ENCODE measurements at regions not wholly inside any gene's neighbourhood (a gene's known extent, or its start where the extent isn't known, plus 50 kb on each side); places are given as distances from the start of the nearest gene placed in this dataset.
"Not testable (repeated sequence)": the region's sequence is repeated elsewhere in the genome, so short reads cannot be mapped to it uniquely, and the experiment has no call there.

- no peak for DNase-seq
Measured at GRCh38 chr9:80503671-80504281, 932.0 kb downstream of the TLE4 start.

DNA sequence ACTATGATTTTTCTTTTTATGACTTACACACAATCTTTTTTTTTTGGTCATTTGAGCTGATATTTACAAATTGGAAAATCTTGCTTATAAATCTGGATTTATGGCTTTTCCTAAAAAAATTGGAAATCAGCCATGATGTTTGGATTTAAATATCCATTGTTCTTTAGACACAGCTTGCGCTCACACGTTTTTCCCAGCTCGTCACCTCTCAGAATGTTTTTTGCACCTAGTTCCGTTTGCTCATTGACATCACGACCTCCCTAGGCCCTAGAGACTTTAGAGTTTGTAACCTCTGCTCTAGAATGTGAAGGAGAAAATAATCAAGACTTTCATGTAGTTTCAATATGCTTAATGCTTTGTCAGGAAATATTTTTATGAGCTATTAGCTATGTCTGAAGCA lies 930.5 kb downstream of the TLE4 start:
- DNase-seq, result no peak

DNA sequence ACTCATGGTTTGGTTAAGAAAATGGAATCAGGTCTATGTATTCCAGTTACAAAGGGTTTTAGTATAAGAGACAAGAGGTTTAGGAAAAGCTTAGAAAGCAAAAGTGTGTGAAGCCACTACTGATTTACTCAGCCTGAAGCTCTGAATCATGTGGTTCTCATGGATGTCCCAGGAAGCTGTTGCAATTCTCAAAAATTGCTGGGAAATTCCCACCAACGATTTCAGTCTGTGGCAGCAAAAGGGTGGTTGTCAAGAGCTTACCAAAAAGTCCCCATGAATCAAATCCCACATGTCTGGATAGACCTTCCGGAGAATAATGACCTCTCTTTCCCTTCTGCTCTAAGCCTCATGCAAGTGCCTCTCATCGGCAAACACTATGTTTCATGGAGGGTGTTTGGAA lies 929.9 kb downstream of the TLE4 start:
- no peak for DNase-seq

- DNase-seq, result no peak
Measured at GRCh38 chr9:80500300-80500699, 928.5 kb downstream of the TLE4 start.

GRCh38 chr9:80498001-80498555 lies 926.3 kb downstream of the TLE4 start:
- no peak for DNase-seq

- DNase-seq, result no peak
Measured at GRCh38 chr9:80496901-80497556, 925.3 kb downstream of the TLE4 start.

DNA sequence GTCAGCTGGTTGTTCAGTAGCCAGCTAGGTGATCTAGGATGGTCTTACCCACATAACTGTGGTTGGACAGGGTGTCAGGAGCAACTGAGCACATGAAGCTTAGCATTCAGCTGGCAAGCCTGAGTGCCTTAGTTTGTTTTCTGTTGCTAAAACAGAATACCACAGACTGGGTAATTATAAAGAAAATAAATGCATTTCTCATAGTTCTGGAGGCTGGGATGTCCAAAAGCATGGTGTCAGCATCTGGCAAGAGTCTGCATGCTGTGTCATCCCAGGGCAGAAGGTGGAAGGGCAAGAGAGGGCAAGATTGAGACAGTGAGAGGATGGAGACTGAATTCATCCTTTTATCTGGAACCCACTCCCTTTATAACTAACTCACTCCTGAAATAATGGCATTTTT lies 921.5 kb downstream of the TLE4 start:
- DNase-seq, result no peak

- DNase-seq, result no peak
Measured at GRCh38 chr9:80492221-80492620, 920.5 kb downstream of the TLE4 start.

DNA sequence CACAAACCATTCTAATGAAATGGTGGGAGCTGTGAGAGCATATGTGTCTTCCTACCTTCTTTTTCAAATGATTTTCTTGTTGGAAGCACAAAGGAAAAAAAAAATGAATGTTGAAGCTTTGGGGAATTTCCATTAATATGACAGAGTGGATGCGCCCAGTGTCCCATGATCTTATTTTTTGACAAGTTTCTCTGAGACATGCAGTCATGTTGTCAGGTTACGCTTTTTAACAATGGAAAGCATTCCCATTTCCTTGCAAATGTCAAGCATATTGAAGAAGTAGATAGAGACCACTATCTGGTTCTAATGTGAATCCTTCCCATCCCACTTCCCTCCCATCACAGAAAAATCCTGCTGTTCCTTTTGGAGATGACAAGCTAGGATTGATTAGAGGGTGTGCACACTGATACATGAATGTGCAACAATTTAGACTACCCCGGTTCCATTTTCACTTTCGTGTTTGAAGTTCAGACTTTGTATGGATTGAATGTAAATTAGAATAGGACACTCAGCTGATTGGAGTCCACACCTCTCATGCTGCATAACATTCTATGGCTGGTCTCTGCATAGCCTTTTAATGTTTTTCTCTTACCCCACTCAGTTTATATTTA lies 919.4 kb downstream of the TLE4 start:
- DNase-seq, result no peak

- DNase-seq, result no peak
Measured at GRCh38 chr9:80489329-80489728, 917.6 kb downstream of the TLE4 start.

GRCh38 chr9:80485420-80486250 lies 913.9 kb downstream of the TLE4 start:
- DNase-seq, result no peak

GRCh38 chr9:80482251-80482650 lies 910.5 kb downstream of the TLE4 start:
- DNase-seq, result not testable (repeated sequence)

- no peak for DNase-seq
Measured at GRCh38 chr9:80467632-80468031, 895.9 kb downstream of the TLE4 start.

GRCh38 chr9:80465556-80465955 lies 893.8 kb downstream of the TLE4 start:
- DNase-seq, result no peak

- DNase-seq, result no peak
Measured at GRCh38 chr9:80449513-80449912, 877.7 kb downstream of the TLE4 start.

DNA sequence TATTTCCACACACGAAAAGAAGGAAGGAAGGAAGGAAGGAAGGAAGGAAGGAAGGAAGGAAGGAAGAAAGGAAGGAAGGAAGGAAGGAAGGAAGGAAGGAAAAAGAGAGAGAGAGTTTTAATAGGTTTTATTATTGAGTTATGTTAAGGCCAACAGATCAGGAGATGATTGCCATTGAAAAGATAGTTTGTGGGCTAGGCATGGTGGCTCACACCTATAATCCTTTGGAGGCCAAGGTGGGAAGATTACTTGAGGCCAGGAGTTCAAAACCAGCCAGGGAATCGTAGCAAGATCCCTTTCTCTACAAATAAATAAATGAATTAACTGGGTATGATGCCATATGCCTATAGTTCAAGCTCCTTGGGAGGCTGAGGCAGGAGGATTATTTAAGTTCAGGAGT lies 877.2 kb downstream of the TLE4 start:
- no peak for DNase-seq

DNA sequence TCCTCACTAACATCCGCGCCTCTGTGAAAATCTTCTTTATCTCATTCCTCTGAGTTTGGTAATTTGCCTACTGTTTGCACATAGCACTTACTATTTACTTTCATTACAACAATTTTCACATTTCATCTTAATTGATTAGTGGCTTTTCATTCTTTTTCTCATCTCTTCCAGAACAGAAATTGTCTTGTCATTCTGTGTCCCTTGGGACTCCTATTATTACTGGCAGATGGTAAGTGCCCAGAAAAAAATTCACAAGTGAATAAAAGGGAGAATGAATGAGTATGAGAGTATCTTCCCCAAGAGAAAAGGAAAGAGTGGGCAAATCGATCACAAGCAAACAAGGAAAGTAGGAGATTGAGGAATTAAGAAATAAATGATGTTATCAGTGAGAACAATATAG lies 876.1 kb downstream of the TLE4 start:
- no peak for DNase-seq

DNA sequence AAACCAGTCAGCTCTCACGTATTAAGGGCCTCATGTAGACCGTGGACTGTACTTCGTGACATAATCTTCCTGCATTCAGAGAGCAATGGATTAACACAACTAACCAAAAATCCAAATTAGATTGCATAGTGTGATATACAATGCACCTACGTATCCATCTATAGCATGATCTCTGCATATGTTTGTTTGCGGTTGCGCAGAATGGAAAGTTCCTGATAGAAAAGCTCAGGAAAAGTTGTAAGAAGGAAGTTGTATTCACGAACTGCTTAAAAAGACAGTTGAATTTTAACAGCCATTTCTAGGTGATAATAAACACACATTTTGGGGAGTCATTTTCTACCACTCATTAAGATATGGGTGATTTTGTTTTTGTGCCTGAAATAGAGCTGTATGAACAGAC lies 869.0 kb downstream of the TLE4 start:
- no peak for DNase-seq

DNA sequence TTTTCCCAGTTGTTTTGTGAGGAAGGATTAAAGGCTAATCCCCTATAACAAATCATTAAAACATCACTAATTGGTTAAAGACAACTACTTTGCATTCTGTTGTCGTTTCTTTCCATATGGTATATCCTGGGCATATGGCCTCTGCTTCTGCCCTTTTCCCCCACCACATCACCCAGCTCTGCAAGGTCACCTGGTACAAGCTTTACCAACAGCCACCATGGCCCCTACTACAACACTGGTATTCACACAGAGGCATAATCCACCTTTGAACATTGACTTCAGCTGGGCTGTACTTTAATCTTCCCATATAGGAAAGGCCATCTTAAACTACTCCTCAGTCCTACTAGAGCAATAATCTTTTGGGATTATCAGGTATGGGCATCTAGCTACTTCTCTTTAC lies 866.1 kb downstream of the TLE4 start:
- DNase-seq, result no peak

- DNase-seq, result no peak
Measured at GRCh38 chr9:80437091-80437640, 865.4 kb downstream of the TLE4 start.

GRCh38 chr9:80435591-80435990 lies 863.8 kb downstream of the TLE4 start:
- no peak for DNase-seq

DNA sequence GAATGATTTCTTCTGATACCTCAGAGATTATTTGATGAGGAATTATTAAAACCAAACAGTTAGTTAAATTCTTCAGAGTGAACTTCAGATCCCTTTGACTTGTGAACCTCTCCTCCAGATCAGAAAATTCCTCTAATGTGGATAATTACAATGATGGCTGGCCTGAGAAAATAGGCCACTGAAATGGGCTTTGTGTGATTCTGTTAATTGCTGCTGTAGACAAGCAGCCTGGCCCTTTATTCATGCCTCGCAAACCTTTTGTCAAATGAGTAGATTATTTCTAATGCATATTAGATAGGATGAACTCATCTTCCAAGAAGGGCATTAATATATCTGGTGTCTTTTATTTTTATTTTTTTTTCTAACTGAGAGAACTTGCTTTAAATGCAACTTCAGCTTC lies 855.2 kb downstream of the TLE4 start:
- DNase-seq, result no peak

GRCh38 chr9:80417211-80417773 lies 845.5 kb downstream of the TLE4 start:
- no peak for DNase-seq

Data from amniotic stem cell (primary cell).